NCI-H748 (cell line): ENCODE measurements at regions not wholly inside any gene's neighbourhood (a gene's known extent, or its start where the extent isn't known, plus 50 kb on each side); places are given as distances from the start of the nearest gene placed in this dataset.
"Not testable (repeated sequence)": the region's sequence is repeated elsewhere in the genome, so short reads cannot be mapped to it uniquely, and the experiment has no call there.

Source experiments
- DNase-seq: peaks from one replicate; lab custom pipeline; 2025; ENCODE audit not compliant: unreplicated experiment; lab: John Stamatoyannopoulos, UW

GRCh38 chr16:88227026-88227721, 155.6 kb upstream of the ZNF469 start:
- DNase-seq = not testable (repeated sequence)

- not testable (repeated sequence) for DNase-seq
Observed at GRCh38 chr16:88227722-88228482, 154.9 kb upstream of the ZNF469 start.

DNA sequence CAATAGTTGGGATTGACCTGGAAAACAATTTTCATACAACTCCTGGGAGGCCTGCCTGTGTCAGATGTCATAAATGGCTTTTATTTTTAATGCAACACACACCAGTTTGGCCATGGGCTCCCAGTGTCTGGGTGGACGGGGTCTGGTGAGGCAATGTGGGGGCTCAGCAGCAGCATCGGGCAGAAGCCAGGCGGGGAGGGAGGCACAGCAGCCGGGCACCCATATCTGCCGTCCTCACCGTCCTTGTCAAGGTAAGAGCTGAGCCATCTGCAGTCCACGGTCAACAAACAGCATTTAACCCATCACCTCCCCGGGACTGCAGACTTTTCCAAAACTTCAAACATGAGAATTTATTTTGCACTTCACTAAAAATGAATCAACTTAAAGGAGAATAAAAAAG, 154.0 kb upstream of the ZNF469 start:
- not testable (repeated sequence) for DNase-seq

DNA sequence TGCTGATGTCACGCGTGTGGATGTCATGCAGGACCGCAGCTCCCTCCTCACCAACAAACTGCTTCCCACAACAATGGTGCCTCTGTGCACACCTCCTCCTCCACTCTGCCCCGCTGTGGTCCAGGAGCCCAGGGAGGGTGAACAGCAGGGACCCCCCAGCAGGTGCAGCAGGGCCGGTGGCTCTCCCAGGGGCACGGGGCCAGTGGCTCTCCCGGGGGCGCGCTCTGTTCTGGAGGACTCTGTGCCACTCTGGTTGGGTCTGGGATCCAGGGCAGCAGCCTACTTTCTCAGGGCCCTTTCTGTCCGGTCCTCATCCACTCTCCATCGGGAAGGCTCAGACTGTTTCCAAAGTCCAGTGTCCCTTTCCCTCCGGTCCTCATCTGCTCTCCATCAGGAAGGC, 153.0 kb upstream of the ZNF469 start:
- not testable (repeated sequence) for DNase-seq

GRCh38 chr16:88230276-88230966, 152.3 kb upstream of the ZNF469 start:
- DNase-seq = not testable (repeated sequence)

DNA sequence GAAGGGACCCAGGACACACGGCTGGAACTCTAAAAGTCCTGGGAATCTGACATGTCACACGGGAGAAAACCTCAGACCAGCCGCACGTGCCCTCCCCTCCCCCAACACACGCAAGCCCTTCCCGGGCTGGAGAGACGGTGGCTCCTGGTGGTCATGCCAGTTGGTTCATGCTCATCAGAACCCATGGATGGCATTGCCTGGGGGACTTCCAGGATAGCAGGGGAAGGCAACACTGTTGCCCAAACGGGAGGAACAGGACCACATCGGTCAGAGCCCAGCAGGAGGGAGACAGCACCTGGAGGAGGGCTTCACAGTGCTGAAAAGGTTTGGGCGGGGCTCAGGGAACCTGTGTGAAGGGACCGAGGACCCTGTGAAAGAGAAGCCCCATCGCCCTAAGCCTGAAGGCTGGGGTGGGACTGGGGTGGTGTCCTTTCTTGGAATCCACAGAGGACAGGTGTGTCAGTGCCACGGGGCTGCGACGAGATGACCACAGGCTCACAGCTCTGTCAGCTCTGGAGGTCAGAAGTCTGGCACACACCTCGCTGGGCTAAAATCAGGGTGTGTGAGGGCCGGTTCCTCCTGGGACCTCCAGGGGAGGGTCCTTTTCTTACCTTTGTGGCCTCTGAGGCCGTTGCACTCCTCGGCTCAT, 151.7 kb upstream of the ZNF469 start:
- DNase-seq = not testable (repeated sequence)

DNA sequence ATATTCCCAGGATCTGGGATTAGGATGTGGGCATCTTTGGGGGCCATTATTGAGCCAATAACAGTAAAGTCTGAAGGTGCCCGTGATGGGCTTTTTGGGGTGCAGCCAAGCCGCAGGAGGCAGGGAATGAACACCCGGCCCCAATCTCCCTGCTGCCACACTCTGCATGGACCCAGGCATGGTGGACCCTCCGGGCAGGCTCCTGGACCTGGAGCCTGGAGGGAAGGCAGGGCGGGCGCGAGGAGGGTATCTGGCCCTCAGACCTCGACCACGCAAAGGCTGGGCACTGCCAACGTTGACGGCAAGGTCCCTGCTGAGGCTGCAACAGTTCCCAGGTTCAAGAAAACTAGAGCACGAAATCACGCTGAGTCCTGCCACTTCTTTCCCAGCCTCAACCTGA, 150.9 kb upstream of the ZNF469 start:
- not testable (repeated sequence) for DNase-seq

DNA sequence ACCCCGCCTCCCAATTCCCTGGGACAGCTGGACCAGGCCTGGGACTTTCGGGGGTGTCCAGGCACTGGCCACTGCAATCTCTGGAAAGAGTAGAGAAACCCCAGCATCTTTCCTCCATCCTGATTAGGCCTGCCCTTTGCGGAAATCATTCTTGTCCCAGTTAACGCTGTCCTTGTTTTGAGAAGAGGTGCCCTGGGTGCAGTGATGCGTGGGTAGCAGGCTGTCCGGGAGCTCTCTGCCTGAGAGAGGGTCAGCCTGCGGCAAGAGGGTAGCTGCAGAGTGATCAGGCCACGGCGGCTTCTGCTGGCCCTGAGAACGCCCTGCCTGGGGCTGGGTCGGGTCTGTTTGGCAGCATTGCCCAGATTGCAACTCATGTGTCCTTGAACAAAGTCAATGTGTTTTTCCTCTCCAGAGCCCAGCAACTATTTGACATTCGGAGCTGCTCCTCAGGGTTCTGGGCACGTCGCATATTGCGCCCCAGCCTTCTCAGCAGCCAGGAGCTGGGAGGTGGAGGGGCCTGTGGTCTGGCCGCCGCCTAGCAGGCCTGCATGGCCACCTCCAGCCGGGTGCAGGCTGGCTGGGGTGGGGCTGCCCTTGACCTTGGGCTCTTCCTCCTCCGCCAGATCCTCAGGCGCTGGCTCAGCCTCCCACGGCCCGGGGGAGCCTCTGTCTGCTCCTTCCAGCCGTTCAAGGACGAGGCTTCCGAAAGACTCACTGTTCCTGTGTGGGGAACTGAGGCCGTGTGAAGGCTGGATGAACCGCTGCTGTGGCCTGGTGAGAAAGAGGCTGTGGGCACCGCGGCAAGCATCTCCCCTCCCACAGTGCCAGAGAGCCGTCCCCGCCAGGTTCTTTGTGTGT, 150.1 kb upstream of the ZNF469 start:
- DNase-seq = not testable (repeated sequence)

DNA sequence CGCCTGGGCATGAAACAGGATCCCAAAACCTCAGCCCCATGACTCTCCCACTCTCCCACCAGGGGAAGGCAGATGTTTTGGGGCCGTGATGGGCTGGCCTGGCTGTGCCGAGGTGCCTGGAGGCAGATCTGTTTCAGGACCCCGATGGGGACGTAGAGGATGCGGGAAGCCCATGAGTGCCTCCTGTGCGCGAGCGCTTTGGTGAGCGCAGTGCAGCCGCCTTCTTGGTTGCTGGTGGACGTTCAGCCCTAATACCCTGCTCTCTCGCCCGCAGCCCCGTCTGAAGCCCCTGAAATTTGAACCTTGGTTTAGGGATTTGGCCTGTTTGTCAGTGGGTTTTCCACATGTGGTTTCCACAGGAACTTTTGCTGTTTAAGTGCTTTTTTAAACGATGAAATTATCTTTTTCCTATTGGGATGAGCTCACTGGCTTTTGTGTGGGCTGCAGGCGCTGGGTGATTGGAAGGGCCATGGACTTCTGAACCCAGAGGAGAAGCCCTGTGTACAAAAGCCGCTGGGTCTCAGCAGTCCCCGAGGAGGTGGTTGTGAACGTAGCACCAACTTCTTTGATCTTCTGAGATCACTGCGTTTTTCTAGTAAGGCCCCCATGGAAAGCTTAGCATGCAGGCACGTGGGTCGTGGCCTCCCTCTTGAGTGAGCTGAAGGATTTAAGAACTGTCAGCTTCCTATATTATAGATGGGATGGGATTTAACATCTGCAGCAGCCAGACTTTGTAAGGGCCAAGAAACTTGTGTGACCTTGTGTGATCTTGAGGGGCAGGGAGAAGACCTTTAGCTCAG, 148.9 kb upstream of the ZNF469 start:
- not testable (repeated sequence) for DNase-seq

DNA sequence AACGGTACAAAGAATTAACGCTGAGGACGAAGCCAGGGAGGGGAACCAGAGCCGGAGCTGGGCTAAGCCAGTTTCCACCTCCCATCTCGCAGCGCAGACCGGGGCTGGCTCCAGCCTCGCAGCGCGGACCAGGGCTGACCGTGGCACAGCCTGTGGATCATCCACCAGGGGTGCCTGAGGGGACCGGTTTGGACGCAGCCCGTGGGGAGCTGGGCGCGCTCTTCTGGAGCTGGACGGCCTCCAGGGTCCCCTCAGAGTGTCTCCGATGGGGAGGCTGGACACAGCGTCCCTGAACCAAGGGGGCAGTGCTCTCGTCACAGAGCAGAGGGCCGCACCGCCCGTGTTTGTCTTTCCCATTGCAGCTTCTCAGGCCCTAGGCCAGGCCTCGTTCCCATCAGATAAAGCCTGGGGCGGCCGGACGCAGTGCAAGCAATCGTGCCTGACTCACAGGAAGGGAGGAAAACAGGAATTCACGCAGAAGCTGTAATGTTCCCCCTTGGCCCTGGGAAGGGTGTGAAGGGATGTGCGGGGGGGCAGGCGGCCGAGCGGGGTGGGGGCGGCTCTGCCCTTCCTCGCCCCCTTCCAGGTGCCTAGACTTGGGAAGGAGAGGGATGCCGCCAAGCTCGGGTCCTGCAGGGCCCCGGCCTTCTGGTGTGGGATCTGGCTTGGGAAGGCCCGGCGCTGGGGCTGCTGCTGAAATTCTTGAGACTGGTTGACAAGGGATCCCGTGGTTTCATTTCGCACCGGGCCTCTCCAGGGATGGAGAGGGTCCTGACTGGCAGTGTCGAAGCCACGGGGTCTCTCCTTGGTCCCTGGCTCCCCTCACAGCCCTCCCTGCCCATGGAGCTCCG, 148.1 kb upstream of the ZNF469 start:
- DNase-seq = not testable (repeated sequence)

DNA sequence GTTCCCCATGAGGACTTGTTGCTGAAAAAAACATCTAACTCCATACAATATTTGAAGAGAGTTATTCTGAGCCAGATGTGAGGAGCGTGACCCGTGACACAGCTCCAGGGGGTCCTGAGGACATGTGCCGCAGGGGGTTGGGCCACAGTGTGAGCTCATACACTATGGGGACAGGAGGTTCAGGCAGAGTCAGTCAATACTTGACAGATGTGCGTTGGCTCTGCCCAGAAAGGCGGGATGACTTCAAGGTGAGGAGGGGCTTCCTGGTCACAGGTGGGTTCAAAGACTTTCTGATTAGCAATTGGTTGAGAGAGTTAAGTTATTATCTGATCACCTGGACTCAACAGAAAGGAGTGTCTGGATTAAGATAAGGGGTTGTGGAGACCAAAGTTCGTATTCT, 147.1 kb upstream of the ZNF469 start:
- DNase-seq = not testable (repeated sequence)

GRCh38 chr16:88236229-88236628, 146.5 kb upstream of the ZNF469 start:
- DNase-seq = not testable (repeated sequence)

DNA sequence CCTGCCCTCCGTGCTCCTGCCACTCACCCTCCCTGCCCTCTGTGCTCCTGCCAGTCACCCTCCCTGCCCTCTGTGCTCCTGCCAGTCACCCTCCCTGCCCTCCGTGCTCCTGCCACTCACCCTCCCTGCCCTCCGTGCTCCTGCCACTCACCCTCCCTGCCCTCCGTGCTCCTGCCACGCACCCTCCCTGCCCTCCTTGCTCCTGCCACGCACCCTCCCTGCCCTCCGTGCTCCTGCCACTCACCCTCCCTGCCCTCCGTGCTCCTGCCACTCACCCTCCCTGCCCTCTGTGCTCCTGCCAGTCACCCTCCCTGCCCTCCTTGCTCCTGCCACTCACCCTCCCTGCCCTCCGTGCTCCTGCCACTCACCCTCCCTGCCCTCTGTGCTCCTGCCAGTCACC, 145.4 kb upstream of the ZNF469 start:
- not testable (repeated sequence) for DNase-seq

GRCh38 chr16:88237761-88238415, 144.9 kb upstream of the ZNF469 start:
- not testable (repeated sequence) for DNase-seq

DNA sequence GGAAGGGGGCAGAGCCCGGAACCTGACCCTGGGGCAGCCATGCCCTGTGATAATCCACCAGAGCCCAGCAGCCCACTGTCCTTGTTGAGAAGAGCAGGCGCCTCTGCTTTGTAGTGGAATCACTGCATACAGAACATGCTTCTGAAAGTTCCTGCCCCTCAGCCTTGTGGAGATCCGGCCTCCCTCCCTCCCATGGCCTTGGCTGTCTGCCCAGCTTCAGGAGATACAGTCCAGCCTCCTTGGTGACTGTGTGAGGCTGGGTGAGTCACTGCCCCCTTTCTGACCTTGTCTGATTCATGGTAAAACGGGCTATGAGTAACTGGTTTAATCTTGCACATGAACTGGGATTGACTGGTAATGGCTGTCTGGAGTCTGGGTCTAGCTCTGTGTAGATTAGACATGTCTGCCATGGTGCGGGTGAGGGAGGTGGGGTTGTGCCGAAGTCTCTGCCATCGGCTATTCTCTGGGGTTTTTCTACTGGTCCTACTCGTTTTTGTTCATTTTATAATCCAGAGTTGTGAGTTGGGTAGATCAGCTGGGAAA, 144.0 kb upstream of the ZNF469 start:
- not testable (repeated sequence) for DNase-seq

DNA sequence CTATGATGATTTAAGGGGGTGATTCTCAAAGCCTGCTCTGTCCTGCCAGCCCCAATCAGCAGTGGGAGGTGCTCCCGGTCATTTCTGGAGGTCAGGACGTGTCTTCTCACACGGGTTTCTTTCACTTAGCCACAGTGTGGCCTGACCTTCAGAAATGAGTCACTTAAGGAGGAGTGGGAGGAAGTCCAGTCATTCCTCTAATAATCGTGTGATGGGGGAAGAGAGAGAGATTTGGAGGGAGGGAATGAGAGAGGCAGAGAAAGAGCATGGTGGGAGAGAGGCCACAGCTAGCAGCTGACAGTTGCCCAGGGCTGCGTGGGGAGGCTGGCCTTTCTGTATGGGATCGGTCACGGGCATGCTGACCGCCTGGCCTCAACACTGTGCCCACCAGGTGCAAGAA, 142.6 kb upstream of the ZNF469 start:
- not testable (repeated sequence) for DNase-seq

- not testable (repeated sequence) for DNase-seq
Observed at GRCh38 chr16:88240776-88241175, 142.0 kb upstream of the ZNF469 start.
